SJSA1 (cell line): ENCODE measurements at regions not wholly inside any gene's neighbourhood (a gene's known extent, or its start where the extent isn't known, plus 50 kb on each side); places are given as distances from the start of the nearest gene placed in this dataset.
"Not testable (repeated sequence)": the region's sequence is repeated elsewhere in the genome, so short reads cannot be mapped to it uniquely, and the experiment has no call there.

Experiments used
- DNase-seq, 2 experiments: peaks; one replicate each; pipeline ENCODE4 v3.0.0-alpha.2; 2015 to 2020; ENCODE audit warnings: low spot score in 2 of 2, low read depth in 1 of 2
- H3K27ac ChIP-seq: fragments of 250-450 bp; sonication (Bioruptor Pico); 2 replicates; pipeline ENCODE4 v1.5.1; 2020; ENCODE audit warnings: mild to moderate bottlenecking, moderate library complexity
- H3K27me3 ChIP-seq: fragments of 250-450 bp; sonication (Bioruptor Pico); replicated peaks from 2 replicates; pipeline ENCODE4 v1.5.1; 2020; ENCODE audit warnings: mild to moderate bottlenecking, moderate library complexity
- H3K36me3 ChIP-seq: fragments of 250-450 bp; sonication (Bioruptor Pico); 2 replicates; pipeline ENCODE4 v1.5.1; 2020; ENCODE audit warnings: mild to moderate bottlenecking
- H3K4me1 ChIP-seq: fragments of 250-450 bp; sonication (Bioruptor Pico); replicated peaks from 2 replicates; pipeline ENCODE4 v1.6.1; 2021; ENCODE audit warnings: mild to moderate bottlenecking
- H3K4me3 ChIP-seq: fragments of 250-450 bp; sonication (Bioruptor Pico); 2 replicates; pipeline ENCODE4 v1.5.1; 2020; ENCODE audit warnings: mild to moderate bottlenecking
- H3K9me3 ChIP-seq: fragments of 250-450 bp; sonication (Bioruptor Pico); replicated peaks from 2 replicates; pipeline ENCODE4 v1.5.1; 2020; ENCODE audit warnings: mild to moderate bottlenecking

DNA sequence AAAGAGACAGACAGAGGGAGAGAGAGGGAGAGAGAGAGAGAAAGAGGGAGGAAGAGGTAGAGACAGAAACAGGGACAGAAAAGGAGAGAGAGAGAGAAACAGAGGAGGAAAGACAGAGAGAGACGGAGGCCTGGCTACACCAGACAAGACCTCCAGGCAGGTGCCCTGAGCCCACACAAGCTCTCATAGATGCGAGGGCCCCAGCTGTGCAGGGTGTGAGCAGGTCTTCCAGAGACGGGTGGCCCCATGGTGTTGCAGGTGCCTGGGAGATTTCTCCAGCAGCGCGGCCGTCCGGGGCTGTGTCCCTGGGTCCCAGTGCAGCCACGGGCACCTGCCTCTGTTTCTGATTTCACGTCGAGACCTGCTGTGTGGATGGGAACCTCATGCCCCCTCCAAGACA lies 253.0 kb downstream of the SHOX start:
- H3K36me3 ChIP-seq: no peaks in the 10 kb centered on the region
- H3K27me3 ChIP-seq: no peaks in the 10 kb centered on the region
- H3K4me1 ChIP-seq: no peaks in the 10 kb centered on the region
- 0 out of 2 replicates have a peak, but pooled peaks cover 2% of the 10 kb centered on the region for H3K9me3 ChIP-seq
- no peak for DNase-seq
- no peak overlapping the region for H3K4me3 ChIP-seq
- no peak overlapping the region for H3K27ac ChIP-seq

DNA sequence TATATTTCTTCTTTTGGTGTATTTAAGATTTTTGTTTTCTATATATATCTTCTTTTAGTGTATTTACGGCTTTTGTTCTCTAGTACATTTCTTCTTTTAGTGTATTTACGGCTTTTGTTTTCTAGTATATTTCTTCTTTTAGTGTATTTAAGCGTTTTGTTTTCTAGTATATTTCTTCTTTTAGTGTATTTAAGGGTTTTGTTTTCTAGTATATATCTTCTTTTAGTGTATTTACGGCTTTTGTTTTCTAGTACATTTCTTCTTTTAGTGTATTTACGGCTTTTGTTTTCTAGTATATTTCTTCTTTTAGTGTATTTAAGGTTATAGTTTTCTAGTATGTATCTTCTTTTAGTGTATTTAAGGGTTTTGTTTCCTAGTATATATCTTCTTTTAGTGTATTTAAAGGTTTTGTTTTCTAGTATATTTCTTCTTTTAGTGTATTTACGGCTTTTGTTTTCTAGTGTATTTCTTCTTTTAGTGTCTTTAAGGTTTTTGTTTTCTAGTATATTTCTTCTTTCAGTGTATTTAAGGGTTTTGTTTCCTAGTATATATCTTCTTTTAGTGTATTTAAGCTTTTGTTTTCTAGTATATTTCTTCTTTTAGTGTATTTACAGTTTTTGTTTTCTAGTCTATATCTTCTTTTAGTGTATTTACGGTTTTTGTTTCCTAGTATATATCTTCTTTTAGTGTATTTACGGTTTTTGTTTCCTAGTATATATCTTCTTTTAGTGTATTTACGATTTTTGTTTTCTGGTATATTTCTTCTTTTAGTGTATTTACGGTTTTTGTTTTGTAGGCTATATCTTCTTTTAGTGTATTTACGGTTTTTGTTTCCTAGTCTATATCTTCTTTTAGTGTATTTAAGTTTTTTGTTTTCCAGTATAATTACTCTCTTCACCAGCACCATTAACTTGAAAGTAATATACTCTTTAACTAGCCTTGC lies 249.4 kb downstream of the SHOX start:
- not testable (repeated sequence) for H3K4me3 ChIP-seq, H3K36me3 ChIP-seq, H3K4me1 ChIP-seq, H3K27ac ChIP-seq, DNase-seq, H3K27me3 ChIP-seq, H3K9me3 ChIP-seq

DNA sequence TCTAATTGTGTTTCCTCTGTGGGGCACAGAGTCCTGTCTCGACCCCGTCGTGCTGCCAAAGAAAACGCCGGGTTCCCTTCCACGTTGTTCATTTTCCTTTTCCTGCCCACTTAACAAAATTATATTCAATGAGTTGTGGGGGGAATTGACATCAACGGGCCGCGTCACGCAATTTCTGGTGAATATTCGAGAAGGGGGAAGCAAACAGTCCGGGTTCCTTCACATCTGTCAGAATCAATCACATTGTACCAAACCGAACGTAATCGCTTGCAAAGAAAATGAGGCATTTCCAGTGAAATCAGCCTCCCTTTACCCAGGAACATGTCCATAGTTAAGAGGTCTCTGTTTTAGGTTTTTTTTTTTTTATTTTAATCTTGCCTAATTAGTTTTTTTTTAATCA lies 243.5 kb downstream of the SHOX start:
- H3K9me3 ChIP-seq: no peaks in the 10 kb centered on the region
- no peaks in the 10 kb centered on the region for H3K36me3 ChIP-seq
- no peaks in the 10 kb centered on the region for H3K27me3 ChIP-seq
- DNase-seq: no peak
- no peaks in the 10 kb centered on the region for H3K4me1 ChIP-seq
- H3K27ac ChIP-seq: no peak overlapping the region
- no peak overlapping the region for H3K4me3 ChIP-seq

DNA sequence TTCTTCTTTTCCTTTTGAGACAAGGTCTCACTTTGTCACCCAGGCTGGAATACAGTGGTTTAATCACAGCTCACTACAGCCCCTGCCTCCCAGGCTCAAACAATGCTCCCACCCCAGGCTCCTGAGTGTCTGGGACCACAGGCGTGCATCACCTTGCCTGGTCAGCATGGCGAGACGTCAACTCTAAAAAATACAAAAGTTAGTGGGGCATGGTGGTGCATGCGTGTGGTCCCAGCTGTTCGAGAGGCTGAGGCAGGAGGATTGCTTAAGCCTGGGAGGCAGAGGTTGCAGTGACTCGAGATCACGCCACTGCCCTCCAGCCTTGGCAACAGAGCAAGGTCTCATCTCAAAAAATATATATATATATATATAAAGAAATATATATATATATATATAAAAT lies 242.4 kb downstream of the SHOX start:
- H3K27me3 ChIP-seq: no peaks in the 10 kb centered on the region
- H3K9me3 ChIP-seq: 0 out of 2 replicates have a peak, but pooled peaks cover 2% of the 10 kb centered on the region
- H3K27ac ChIP-seq: no peak overlapping the region
- no peaks in the 10 kb centered on the region for H3K4me1 ChIP-seq
- H3K4me3 ChIP-seq: no peak overlapping the region
- no peak for DNase-seq
- H3K36me3 ChIP-seq: no peaks in the 10 kb centered on the region

DNA sequence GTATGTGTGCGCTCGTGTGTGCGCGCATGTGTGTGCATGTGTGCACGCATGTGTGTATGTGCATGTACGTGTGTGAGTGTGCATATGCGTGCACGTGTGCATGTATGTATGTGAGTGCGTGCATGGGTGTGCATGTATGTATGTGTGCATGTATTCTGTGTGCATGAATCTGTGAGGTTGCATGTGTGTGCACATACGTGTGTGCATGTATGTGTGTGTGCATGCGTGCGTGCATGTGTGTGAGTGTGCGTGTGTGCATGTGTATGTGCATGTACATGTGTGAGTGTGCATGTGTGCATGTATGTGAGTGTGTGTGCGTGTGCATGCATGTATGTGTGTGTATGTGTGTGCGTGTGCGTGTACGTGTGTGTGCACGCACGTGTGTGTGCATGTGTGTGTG lies 241.5 kb downstream of the SHOX start:
- no peak for DNase-seq
- no peaks in the 10 kb centered on the region for H3K27me3 ChIP-seq
- H3K27ac ChIP-seq: no peak overlapping the region
- 0 out of 2 replicates have a peak, but pooled peaks cover 3% of the 10 kb centered on the region for H3K9me3 ChIP-seq
- no peaks in the 10 kb centered on the region for H3K4me1 ChIP-seq
- H3K4me3 ChIP-seq: no peak overlapping the region
- no peaks in the 10 kb centered on the region for H3K36me3 ChIP-seq

DNA sequence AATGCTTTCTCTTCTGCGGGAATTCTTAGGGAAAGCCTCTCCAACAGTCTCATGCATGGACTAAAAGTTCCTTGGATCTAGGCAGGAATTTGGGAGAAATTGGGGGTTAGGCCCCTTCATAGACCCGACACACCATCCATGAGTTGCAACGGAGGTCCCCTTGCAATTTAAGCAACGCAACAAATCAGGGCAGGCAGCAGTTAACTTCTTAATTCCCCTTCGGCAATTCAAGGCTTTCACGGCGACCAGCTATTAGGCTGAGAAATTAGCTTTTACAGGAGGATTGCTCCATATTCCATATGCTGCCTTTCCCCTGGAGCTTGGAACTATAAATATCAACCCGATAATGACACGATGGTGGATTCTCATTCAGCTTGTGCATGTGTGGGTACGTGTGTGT lies 241.0 kb downstream of the SHOX start:
- H3K27ac ChIP-seq: no peak overlapping the region
- H3K9me3 ChIP-seq: peaks cover 3% of the 10 kb centered on the region; the same call in 1 of the 2 replicates
- no peaks in the 10 kb centered on the region for H3K36me3 ChIP-seq
- no peaks in the 10 kb centered on the region for H3K4me1 ChIP-seq
- no peaks in the 10 kb centered on the region for H3K27me3 ChIP-seq
- DNase-seq: no peak
- H3K4me3 ChIP-seq: no peak overlapping the region

DNA sequence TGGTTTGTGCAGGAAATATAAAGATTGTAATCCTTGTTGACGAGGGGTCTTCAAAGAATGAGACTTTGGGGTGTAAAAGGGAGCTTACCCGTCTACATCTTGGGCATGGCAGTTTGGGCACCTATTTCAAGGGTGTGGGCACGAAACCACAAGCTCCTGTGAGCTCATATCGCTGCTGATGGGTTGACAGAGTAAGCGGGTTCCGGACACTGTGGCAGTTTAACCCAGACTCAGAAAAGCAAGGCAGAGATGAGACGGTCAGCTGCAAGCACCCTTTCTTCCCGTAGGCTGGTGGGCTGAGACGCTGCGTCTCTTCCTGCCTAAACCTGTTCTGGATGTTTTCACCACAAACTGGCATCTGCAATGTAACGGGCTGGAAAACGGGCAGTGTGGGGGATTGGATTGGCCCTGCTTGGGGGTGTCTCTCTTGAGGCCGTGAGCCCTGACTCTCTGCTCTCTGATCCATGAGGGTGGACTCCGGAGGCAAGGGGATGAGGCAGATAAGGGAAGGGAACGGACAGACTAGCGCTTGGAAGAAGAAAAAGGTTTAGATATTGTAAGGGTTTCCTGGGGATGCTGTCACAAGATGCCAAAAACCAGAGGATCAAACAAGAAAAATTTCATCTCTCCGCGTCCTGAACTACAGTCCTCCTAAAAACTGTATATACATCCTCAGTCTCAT lies 237.5 kb downstream of the SHOX start:
- Histone ChIP-seq H3K9me3 (peaks cover 3% of the 10 kb centered on the region), H3K4me1 (no peaks in the 10 kb centered on the region), H3K27ac (no peak overlapping the region), H3K36me3 (no peaks in the 10 kb centered on the region), H3K4me3 (no peak overlapping the region), H3K27me3 (no peaks in the 10 kb centered on the region)
- no peak for DNase-seq

DNA sequence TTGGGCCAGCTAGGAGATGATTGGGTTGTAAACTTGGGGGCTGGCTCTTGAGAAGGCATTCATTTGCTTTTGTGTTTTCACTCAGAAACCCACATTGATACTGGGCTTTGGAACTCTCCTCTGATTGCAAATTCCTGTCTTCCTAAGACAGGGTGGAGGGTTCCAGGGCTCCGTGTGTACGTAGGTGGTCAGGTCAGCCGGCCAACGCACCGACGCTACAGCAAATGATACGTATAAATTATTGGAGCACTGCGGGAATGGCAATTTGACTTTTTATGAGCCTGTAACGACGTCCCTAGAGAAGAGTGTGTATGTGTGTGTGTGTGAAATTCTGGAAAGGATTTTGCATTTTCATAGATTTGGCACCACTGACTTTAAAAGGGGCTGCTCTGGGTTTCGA lies 236.9 kb downstream of the SHOX start:
- Histone ChIP-seq H3K4me1 (no peaks in the 10 kb centered on the region), H3K36me3 (no peaks in the 10 kb centered on the region), H3K27me3 (no peaks in the 10 kb centered on the region), H3K9me3 (peaks cover 3% of the 10 kb centered on the region), H3K4me3 (no peak overlapping the region), H3K27ac (no peak overlapping the region)
- no peak for DNase-seq

DNA sequence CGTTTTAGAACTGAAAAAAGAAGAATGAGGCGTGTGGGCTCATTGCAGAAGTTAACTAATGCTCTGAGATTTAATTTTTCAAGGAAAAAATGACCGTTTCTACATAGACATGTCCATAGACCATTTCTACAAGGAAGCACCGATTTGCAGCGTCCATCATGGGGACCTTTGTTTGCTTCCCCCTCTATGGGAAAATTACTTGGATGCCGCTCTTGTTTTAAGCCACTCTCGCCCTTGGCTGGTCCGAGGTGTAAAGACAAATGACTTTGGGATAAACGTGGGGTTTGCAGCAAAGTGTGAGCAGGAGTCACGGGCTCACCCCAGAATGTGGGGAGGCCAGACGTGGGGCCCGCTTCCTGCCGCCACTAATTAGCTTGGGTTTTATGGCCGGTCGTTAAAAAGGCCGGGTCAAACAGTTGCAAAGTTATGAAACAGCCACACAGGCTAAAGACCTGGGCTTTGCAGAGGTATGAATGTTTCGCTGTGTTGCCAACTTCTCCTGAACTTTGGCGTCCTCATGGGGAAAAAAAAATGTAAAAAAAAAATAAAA lies 235.9 kb downstream of the SHOX start:
- no peak for DNase-seq
- Histone ChIP-seq H3K27ac (no peak overlapping the region), H3K9me3 (peaks cover 3% of the 10 kb centered on the region), H3K27me3 (no peaks in the 10 kb centered on the region), H3K36me3 (no peaks in the 10 kb centered on the region), H3K4me3 (no peak overlapping the region), H3K4me1 (no peaks in the 10 kb centered on the region)

DNA sequence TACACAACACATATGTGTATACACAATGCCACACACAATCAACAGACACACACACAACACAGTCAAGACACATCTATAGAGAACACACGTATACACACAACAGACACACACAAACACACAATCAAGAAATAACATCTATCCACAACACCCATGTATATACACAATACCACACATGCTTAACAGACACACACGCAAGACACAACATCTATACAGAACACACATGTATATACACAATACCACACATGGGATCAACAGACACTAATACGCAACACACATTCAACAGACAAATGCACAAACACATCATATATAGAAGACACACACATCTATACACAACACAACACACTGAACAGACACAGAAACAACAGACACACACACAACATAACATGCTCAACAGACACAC lies 234.8 kb downstream of the SHOX start:
- Histone ChIP-seq H3K27me3 (no peaks in the 10 kb centered on the region), H3K36me3 (no peaks in the 10 kb centered on the region), H3K9me3 (peaks cover 3% of the 10 kb centered on the region), H3K4me1 (no peaks in the 10 kb centered on the region), H3K4me3 (no peak overlapping the region), H3K27ac (no peak overlapping the region)
- DNase-seq: no peak

DNA sequence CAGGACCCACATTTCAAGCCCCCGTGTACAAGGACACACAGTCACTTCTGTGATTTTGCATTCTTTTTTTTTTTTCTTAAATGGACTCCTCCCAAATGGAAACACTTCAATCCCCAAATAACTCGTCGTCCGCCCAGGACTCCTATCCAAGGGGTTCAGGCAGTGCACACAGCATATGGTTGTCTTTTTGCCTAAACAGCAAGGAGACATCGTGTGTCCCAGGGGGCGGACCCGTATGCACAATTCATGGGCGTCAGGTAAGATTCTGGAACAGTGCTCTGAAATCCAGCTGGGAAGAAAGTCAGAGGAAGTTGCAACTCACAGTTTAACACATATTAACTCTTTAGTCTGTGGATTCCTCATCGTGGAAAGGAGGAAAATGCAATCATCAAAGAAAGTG lies 231.3 kb downstream of the SHOX start:
- H3K4me1 ChIP-seq: no peaks in the 10 kb centered on the region
- DNase-seq: no peak
- H3K36me3 ChIP-seq: no peaks in the 10 kb centered on the region
- H3K9me3 ChIP-seq: no peaks in the 10 kb centered on the region; the same call in none of the 2 replicates
- no peaks in the 10 kb centered on the region for H3K27me3 ChIP-seq
- no peak overlapping the region for H3K4me3 ChIP-seq
- no peak overlapping the region for H3K27ac ChIP-seq

DNA sequence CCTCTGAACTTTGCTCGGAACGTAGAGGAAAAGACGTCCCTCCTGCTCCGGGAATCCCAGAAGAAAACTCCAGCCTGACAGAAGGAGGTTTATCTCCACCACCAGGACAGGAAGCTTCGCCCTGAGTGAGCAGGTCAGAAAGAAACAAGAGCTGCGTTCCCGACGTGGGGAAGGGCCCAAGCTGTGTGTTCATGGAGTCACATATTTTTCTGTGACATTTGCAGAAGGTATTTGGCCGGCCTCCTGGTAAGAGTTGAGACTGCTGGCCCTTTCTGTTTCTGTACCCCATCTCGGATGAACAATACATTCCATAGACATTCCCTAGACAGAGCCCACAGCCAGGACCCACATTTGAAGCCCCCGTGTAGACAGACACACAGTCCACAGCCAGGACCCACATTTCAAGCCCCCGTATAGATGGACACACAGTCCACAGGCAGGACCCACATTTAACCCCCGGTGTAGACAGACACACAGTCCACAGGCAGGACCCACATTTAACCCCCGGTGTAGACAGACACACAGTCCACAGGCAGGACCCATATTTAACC lies 230.8 kb downstream of the SHOX start:
- no peak overlapping the region for H3K4me3 ChIP-seq
- H3K27me3 ChIP-seq: no peaks in the 10 kb centered on the region
- no peaks in the 10 kb centered on the region for H3K36me3 ChIP-seq
- H3K27ac ChIP-seq: no peak overlapping the region
- H3K4me1 ChIP-seq: no peaks in the 10 kb centered on the region
- no peaks in the 10 kb centered on the region; the same call in none of the 2 replicates for H3K9me3 ChIP-seq
- no peak for DNase-seq

DNA sequence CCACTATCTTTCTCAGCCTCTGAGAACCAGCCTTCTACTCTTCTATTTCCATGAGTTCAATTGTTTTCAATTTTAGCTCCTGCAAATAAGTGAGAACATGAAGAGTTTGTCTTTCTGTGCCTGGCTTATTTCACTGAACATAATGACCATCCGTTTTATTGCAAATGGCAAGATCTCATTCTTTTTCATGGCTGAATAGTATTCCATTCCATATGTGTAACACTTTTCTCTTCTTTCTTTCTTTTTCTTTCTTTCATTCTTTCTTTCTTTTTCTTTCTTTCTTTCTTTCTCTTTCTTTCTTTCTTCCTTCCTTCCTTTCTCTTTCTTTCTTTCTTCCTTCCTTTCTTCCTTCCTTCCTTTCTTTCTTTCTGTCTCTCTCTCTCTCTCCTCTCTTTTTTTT lies 228.7 kb downstream of the SHOX start:
- no peaks in the 10 kb centered on the region for H3K9me3 ChIP-seq
- DNase-seq: no peak
- H3K36me3 ChIP-seq: no peaks in the 10 kb centered on the region
- H3K27me3 ChIP-seq: no peaks in the 10 kb centered on the region
- H3K4me3 ChIP-seq: no peak overlapping the region
- no peaks in the 10 kb centered on the region for H3K4me1 ChIP-seq
- H3K27ac ChIP-seq: no peak overlapping the region
